ENCODE measurements at regions not wholly inside any gene's neighbourhood (a gene's known extent, or its start where the extent isn't known, plus 50 kb on each side); places are given as distances from the start of the nearest gene placed in this dataset.

DNA sequence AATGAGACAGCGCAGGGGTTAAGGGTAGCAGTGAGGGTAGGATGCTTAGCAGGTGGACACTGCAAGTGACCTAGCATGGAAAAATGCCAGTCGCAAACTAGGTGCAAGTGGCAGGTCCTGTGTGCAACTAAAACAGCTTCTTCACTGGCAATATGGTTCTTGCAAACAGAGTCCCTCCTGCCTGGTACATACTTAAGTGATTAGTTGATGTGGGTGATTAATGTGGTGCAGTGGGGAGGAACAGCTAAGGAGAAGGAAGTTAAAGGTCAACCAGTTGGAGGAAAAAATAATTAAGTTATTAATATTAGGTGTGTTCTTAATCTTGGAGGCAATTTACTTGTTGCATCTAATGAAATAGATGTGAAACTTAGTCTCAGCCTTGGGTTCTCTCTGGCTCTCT lies 121.6 kb upstream of the IGFBP7 start:
- no CpG with 5 or more reads among the region's 2 CpGs for WGBS (ENCODE audit: extremely low coverage, insufficient coverage, low lambda C conversion rate)
- Histone ChIP-seq H2BK5ac (ENCODE audit: low read length) (no peak overlapping the region), H3K36me3 (ENCODE audit: control insufficient read depth, insufficient read depth, low read length) (no peaks in the 10 kb centered on the region), H3K56ac (ENCODE audit: low read length) (no peak overlapping the region), H3K79me1 (ENCODE audit: low read length) (no peaks in the 10 kb centered on the region), H2BK15ac (replicated peaks; ENCODE audit: low read depth) (no peak overlapping the region), H3K23ac (ENCODE audit: low read length) (no peak overlapping the region), H3K4me2 (ENCODE audit: low read length) (no peak overlapping the region), H3K4me1 (ENCODE audit: control insufficient read depth, low read depth, low read length) (peaks cover 6% of the 10 kb centered on the region), H2AK5ac (ENCODE audit: low read length) (no peak overlapping the region), H3K18ac (ENCODE audit: low read length) (no peak overlapping the region), H3K27ac (ENCODE audit: low read depth, low read length) (no peak overlapping the region), H3K4me3 (ENCODE audit: low read length) (no peak overlapping the region), H3K4ac (ENCODE audit: low read depth, low read length) (no peak overlapping the region), H3K27me3 (ENCODE audit: insufficient read depth, low read length, poor library complexity) (no peaks in the 10 kb centered on the region), H3K9ac (ENCODE audit: low read length) (no peak overlapping the region), H4K8ac (ENCODE audit: low read depth, low read length) (no peak overlapping the region), H4K5ac (ENCODE audit: low read length) (no peak overlapping the region), H2BK120ac (ENCODE audit: low read depth, low read length) (no peak overlapping the region), H3K79me2 (ENCODE audit: control insufficient read depth, insufficient read depth, low read length) (no peaks in the 10 kb centered on the region)
- no peak for DNase-seq

DNA sequence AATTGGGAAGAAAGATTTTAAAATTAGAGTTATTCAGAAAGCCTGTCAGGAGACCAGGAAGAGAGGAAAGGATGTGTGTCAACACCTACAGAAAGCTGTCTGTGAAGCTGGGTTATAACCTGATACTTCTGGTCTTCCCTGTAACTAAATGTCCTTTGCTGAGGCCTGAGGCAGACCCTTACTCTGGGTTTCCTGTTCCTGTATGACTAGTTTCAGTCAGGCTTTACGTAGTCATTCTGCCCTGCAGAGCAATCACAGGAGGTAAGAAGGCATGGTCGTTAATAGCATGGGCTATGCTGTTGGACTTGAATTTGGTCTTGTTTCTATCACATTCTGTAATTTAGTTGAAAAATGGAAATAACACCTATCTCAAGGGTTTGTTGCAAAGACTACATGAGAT lies 110.5 kb upstream of the IGFBP7 start:
- no peaks in the 10 kb centered on the region for H3K79me2 ChIP-seq (ENCODE audit: control insufficient read depth, insufficient read depth, low read length)
- H4K8ac ChIP-seq (ENCODE audit: low read depth, low read length), result no peak overlapping the region
- WGBS (ENCODE audit: extremely low coverage, insufficient coverage, low lambda C conversion rate), result no CpG with 5 or more reads among the region's 2 CpGs
- H3K9ac ChIP-seq (ENCODE audit: low read length), result no peak overlapping the region
- H2BK5ac ChIP-seq (ENCODE audit: low read length), result no peak overlapping the region
- H3K56ac ChIP-seq (ENCODE audit: low read length), result no peak overlapping the region
- no peak overlapping the region for H2BK15ac ChIP-seq (replicated peaks; ENCODE audit: low read depth)
- no peak overlapping the region for H4K5ac ChIP-seq (ENCODE audit: low read length)
- H3K18ac ChIP-seq (ENCODE audit: low read length), result no peak overlapping the region
- H3K4me3 ChIP-seq (ENCODE audit: low read length), result no peak overlapping the region
- H3K4ac ChIP-seq (ENCODE audit: low read depth, low read length), result no peak overlapping the region
- H3K27me3 ChIP-seq (ENCODE audit: insufficient read depth, low read length, poor library complexity), result no peaks in the 10 kb centered on the region
- no peak overlapping the region for H3K27ac ChIP-seq (ENCODE audit: low read depth, low read length)
- H3K79me1 ChIP-seq (ENCODE audit: low read length), result no peaks in the 10 kb centered on the region
- no peak overlapping the region for H2BK120ac ChIP-seq (ENCODE audit: low read depth, low read length)
- H3K4me2 ChIP-seq (ENCODE audit: low read length), result no peak overlapping the region
- no peak overlapping the region for H2AK5ac ChIP-seq (ENCODE audit: low read length)
- H3K4me1 ChIP-seq (ENCODE audit: control insufficient read depth, low read depth, low read length), result no peaks in the 10 kb centered on the region
- peak; percentile 5 for DNase-seq
- no peaks in the 10 kb centered on the region for H3K36me3 ChIP-seq (ENCODE audit: control insufficient read depth, insufficient read depth, low read length)
- no peak overlapping the region for H3K23ac ChIP-seq (ENCODE audit: low read length)

DNA sequence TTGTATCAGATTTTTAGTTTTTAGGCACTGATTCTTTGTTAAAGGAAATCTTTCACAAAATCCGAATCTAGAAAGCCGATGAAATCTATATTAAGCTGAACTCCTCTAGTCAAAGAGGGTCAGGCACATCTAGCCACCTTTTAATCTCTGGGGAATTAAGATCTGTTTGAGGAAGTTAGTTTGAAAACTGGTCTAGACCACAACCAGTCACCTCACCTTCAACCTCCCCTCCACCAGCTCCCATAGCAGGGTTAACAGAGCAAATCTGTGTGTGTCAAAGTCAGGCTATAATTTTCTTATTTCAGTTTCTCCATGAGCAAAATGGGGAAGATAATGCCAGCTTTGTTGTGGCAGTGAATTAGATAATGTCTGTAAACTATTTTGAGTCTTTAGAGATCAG lies 110.0 kb upstream of the IGFBP7 start:
- Histone ChIP-seq H2BK15ac (replicated peaks; ENCODE audit: low read depth) (no peak overlapping the region), H3K4me1 (ENCODE audit: control insufficient read depth, low read depth, low read length) (no peaks in the 10 kb centered on the region), H4K5ac (ENCODE audit: low read length) (no peak overlapping the region), H3K27ac (ENCODE audit: low read depth, low read length) (no peak overlapping the region), H3K23ac (ENCODE audit: low read length) (no peak overlapping the region), H3K56ac (ENCODE audit: low read length) (no peak overlapping the region), H2BK5ac (ENCODE audit: low read length) (no peak overlapping the region), H3K9ac (ENCODE audit: low read length) (no peak overlapping the region), H3K4me2 (ENCODE audit: low read length) (no peak overlapping the region), H3K79me1 (ENCODE audit: low read length) (no peaks in the 10 kb centered on the region), H2BK120ac (ENCODE audit: low read depth, low read length) (no peak overlapping the region), H4K8ac (ENCODE audit: low read depth, low read length) (no peak overlapping the region), H3K18ac (ENCODE audit: low read length) (no peak overlapping the region), H3K4me3 (ENCODE audit: low read length) (no peak overlapping the region), H3K36me3 (ENCODE audit: control insufficient read depth, insufficient read depth, low read length) (no peaks in the 10 kb centered on the region), H3K4ac (ENCODE audit: low read depth, low read length) (no peak overlapping the region), H3K27me3 (ENCODE audit: insufficient read depth, low read length, poor library complexity) (no peaks in the 10 kb centered on the region), H2AK5ac (ENCODE audit: low read length) (no peak overlapping the region), H3K79me2 (ENCODE audit: control insufficient read depth, insufficient read depth, low read length) (no peaks in the 10 kb centered on the region)
- no CpG with 5 or more reads among the region's 2 CpGs for WGBS (ENCODE audit: extremely low coverage, insufficient coverage, low lambda C conversion rate)
- DNase-seq, result no peak

GRCh38 chr4:57219431-57219830 lies 109.2 kb upstream of the IGFBP7 start:
- Histone ChIP-seq H3K23ac (ENCODE audit: low read length) (no peak overlapping the region), H2BK5ac (ENCODE audit: low read length) (no peak overlapping the region), H3K18ac (ENCODE audit: low read length) (no peak overlapping the region), H3K9ac (ENCODE audit: low read length) (no peak overlapping the region), H3K56ac (ENCODE audit: low read length) (no peak overlapping the region), H3K27ac (ENCODE audit: low read depth, low read length) (no peak overlapping the region), H3K27me3 (ENCODE audit: insufficient read depth, low read length, poor library complexity) (no peaks in the 10 kb centered on the region), H2AK5ac (ENCODE audit: low read length) (no peak overlapping the region), H3K36me3 (ENCODE audit: control insufficient read depth, insufficient read depth, low read length) (no peaks in the 10 kb centered on the region), H3K79me1 (ENCODE audit: low read length) (no peaks in the 10 kb centered on the region), H4K8ac (ENCODE audit: low read depth, low read length) (no peak overlapping the region), H3K4ac (ENCODE audit: low read depth, low read length) (no peak overlapping the region), H2BK15ac (replicated peaks; ENCODE audit: low read depth) (no peak overlapping the region), H3K4me1 (ENCODE audit: control insufficient read depth, low read depth, low read length) (no peaks in the 10 kb centered on the region), H3K4me2 (ENCODE audit: low read length) (no peak overlapping the region), H3K4me3 (ENCODE audit: low read length) (no peak overlapping the region), H4K5ac (ENCODE audit: low read length) (no peak overlapping the region), H2BK120ac (ENCODE audit: low read depth, low read length) (no peak overlapping the region), H3K79me2 (ENCODE audit: control insufficient read depth, insufficient read depth, low read length) (no peaks in the 10 kb centered on the region)
- no CpG with 5 or more reads among the region's 2 CpGs for WGBS (ENCODE audit: extremely low coverage, insufficient coverage, low lambda C conversion rate)
- peak; percentile 49 for DNase-seq

GRCh38 chr4:57214654-57215411 lies 104.6 kb upstream of the IGFBP7 start:
- WGBS (ENCODE audit: extremely low coverage, insufficient coverage, low lambda C conversion rate), result no CpG with 5 or more reads among the region's 8 CpGs
- H3K9ac ChIP-seq (ENCODE audit: low read length), result no peak overlapping the region
- no peak overlapping the region for H3K4ac ChIP-seq (ENCODE audit: low read depth, low read length)
- H2AK5ac ChIP-seq (ENCODE audit: low read length), result no peak overlapping the region
- H3K4me3 ChIP-seq (ENCODE audit: low read length), result no peak overlapping the region
- H3K23ac ChIP-seq (ENCODE audit: low read length), result no peak overlapping the region
- H2BK15ac ChIP-seq (replicated peaks; ENCODE audit: low read depth), result no peak overlapping the region
- no peak overlapping the region for H3K27ac ChIP-seq (ENCODE audit: low read depth, low read length)
- no peaks in the 10 kb centered on the region for H3K79me1 ChIP-seq (ENCODE audit: low read length)
- H4K8ac ChIP-seq (ENCODE audit: low read depth, low read length), result no peak overlapping the region
- no peaks in the 10 kb centered on the region for H3K36me3 ChIP-seq (ENCODE audit: control insufficient read depth, insufficient read depth, low read length)
- H3K27me3 ChIP-seq (ENCODE audit: insufficient read depth, low read length, poor library complexity), result no peaks in the 10 kb centered on the region
- no peaks in the 10 kb centered on the region for H3K79me2 ChIP-seq (ENCODE audit: control insufficient read depth, insufficient read depth, low read length)
- no peak overlapping the region for H3K56ac ChIP-seq (ENCODE audit: low read length)
- H4K5ac ChIP-seq (ENCODE audit: low read length), result no peak overlapping the region
- H3K4me1 ChIP-seq (ENCODE audit: control insufficient read depth, low read depth, low read length), result no peaks in the 10 kb centered on the region
- no peak overlapping the region for H2BK5ac ChIP-seq (ENCODE audit: low read length)
- no peak for DNase-seq
- no peak overlapping the region for H3K18ac ChIP-seq (ENCODE audit: low read length)
- H2BK120ac ChIP-seq (ENCODE audit: low read depth, low read length), result no peak overlapping the region
- H3K4me2 ChIP-seq (ENCODE audit: low read length), result no peak overlapping the region

- Histone ChIP-seq H3K4me1 (ENCODE audit: control insufficient read depth, low read depth, low read length) (no peaks in the 10 kb centered on the region), H2BK15ac (replicated peaks; ENCODE audit: low read depth) (no peak overlapping the region), H3K79me2 (ENCODE audit: control insufficient read depth, insufficient read depth, low read length) (no peaks in the 10 kb centered on the region), H2BK5ac (ENCODE audit: low read length) (no peak overlapping the region), H3K4me3 (ENCODE audit: low read length) (no peak overlapping the region), H4K8ac (ENCODE audit: low read depth, low read length) (no peak overlapping the region), H3K9ac (ENCODE audit: low read length) (no peak overlapping the region), H3K56ac (ENCODE audit: low read length) (no peak overlapping the region), H2BK120ac (ENCODE audit: low read depth, low read length) (no peak overlapping the region), H3K4ac (ENCODE audit: low read depth, low read length) (no peak overlapping the region), H3K18ac (ENCODE audit: low read length) (no peak overlapping the region), H2AK5ac (ENCODE audit: low read length) (no peak overlapping the region), H3K79me1 (ENCODE audit: low read length) (no peaks in the 10 kb centered on the region), H3K23ac (ENCODE audit: low read length) (no peak overlapping the region), H3K4me2 (ENCODE audit: low read length) (no peak overlapping the region), H3K27me3 (ENCODE audit: insufficient read depth, low read length, poor library complexity) (no peaks in the 10 kb centered on the region), H3K36me3 (ENCODE audit: control insufficient read depth, insufficient read depth, low read length) (no peaks in the 10 kb centered on the region), H4K5ac (ENCODE audit: low read length) (no peak overlapping the region), H3K27ac (ENCODE audit: low read depth, low read length) (no peak overlapping the region)
- no CpG with 5 or more reads among the region's 5 CpGs for WGBS (ENCODE audit: extremely low coverage, insufficient coverage, low lambda C conversion rate)
- DNase-seq, result no peak
Observed at GRCh38 chr4:57211131-57211530, 100.9 kb upstream of the IGFBP7 start.

Measured in mesendoderm (in vitro differentiated cells).